HFF-Myc (cell line): ENCODE measurements at regions not wholly inside any gene's neighbourhood (a gene's known extent, or its start where the extent isn't known, plus 50 kb on each side); places are given as distances from the start of the nearest gene placed in this dataset.

Source experiments
- DNase-seq: peaks from one replicate; pipeline ENCODE4 v3.0.0-alpha.2; 2011; ENCODE audit warnings: low read depth; ENCODE audit errors: extremely low read depth
- H3K4me3 ChIP-seq: replicated peaks from 2 replicates; pipeline ENCODE4 v1.5.1; 2011; ENCODE audit warnings: low read depth, mild to moderate bottlenecking, control low read depth, low read length
- CTCF ChIP-seq: IDR thresholded peaks from 2 replicates; pipeline ENCODE4 v1.5.1; 2012; ENCODE audit warnings: mild to moderate bottlenecking, low read depth, low read length, control low read depth; ENCODE audit errors: missing control alignments

GRCh38 chr5:118698774-118699173 is 289.6 kb downstream of the DTWD2 start:
- no peak for TF ChIP-seq CTCF
- H3K4me3 ChIP-seq, result no peak overlapping the region
- no peak for DNase-seq

GRCh38 chr5:118696076-118696475 is 292.3 kb downstream of the DTWD2 start:
- DNase-seq, result no peak
- no peak for TF ChIP-seq CTCF
- no peak overlapping the region for H3K4me3 ChIP-seq

DNA sequence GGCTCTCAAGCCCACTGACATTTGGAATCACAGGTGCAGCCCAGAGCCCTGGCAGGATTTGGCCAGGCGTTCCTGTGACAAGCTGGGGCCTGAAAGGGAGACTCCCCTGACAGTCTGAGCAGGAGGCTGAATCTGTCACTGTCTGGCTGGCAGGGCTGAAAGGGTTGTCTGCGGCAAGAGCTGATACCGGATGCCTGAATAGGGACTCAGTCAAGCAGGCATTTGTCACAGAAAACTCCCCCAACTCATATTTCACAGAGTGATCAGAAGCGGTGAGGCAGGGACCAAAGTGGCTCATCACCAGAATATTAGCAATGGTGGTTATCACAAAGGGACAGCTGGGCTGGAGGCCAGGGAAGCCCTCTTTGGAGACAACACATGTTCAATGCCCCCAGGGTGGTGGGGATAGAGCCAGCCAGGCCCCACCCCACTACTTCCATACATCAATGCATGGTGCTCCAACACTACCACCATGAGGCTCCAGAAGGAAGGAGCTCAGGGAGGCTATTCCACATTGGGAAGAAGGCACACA is 295.5 kb downstream of the DTWD2 start:
- no peak for DNase-seq
- TF ChIP-seq CTCF, result no peak
- no peak overlapping the region for H3K4me3 ChIP-seq

- H3K4me3 ChIP-seq, result no peak overlapping the region
- no peak for DNase-seq
- no peak for TF ChIP-seq CTCF
Measured at GRCh38 chr5:118687661-118688621, 300.4 kb downstream of the DTWD2 start.

DNA sequence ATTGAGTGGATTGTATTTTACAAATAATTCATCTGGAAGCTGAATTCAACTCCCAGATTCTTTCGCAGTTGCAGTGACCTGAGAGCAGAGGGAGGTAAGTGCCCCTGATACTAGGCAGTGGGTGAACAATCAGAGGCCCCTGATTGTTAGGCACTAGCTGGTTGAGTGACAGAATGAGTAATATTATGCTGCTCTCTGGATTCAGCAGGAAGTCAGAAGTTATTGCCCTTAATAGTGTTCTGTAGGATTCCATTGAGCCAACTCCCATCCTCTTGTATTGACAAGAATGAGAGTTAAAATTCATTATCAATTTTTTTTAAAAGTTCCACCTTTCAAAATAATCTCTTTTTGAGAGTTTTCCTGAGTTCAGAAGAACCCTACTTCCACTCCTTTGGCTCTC is 301.2 kb downstream of the DTWD2 start:
- no peak for DNase-seq
- no peak overlapping the region for H3K4me3 ChIP-seq
- TF ChIP-seq CTCF, result no peak

- TF ChIP-seq CTCF, result no peak
- H3K4me3 ChIP-seq, result no peak overlapping the region
- no peak for DNase-seq
Measured at GRCh38 chr5:118681655-118682054, 306.7 kb downstream of the DTWD2 start.
